ENCODE measurements at regions not wholly inside any gene's neighbourhood (a gene's known extent, or its start where the extent isn't known, plus 50 kb on each side); places are given as distances from the start of the nearest gene placed in this dataset.

- H3K4me1 Mint-ChIP-seq = no peaks in the 10 kb centered on the region
- H3K27ac ChIP-seq (ENCODE audit: low read length in 2 of 2) = no peak overlapping the region
- no peak for ATAC-seq (ENCODE audit: low read depth)
Measured at GRCh38 chr6:74199215-74199915, 503.4 kb downstream of the CD109 start.

GRCh38 chr6:74197310-74197709 is 501.3 kb downstream of the CD109 start:
- H3K27me3 ChIP-seq (replicated peaks in 1 of 4; ENCODE audit: control extremely low read depth in 1 of 4, control insufficient read depth in 3 of 4, insufficient read depth in 4 of 4, low read length in 3 of 4) = no peaks in the 10 kb centered on the region
- Mint-ChIP-seq H3K27me3 (no peaks in the 10 kb centered on the region), H3K4me3 (no peak overlapping the region), H3K9me3 (ENCODE audit: insufficient read depth) (no peaks in the 10 kb centered on the region), H3K27ac (no peak overlapping the region), H3K4me1 (no peaks in the 10 kb centered on the region)
- CTCF ChIA-PET = no interaction called here
- ATAC-seq (ENCODE audit: low read depth) = no peak
- DNase-seq = no peak
- no peaks in the 10 kb centered on the region for H3K4me1 ChIP-seq (ENCODE audit: control insufficient read depth in 2 of 2, insufficient read depth in 2 of 2, low read length in 2 of 2)
- peaks cover 0 to 5% (median 0%) of the 10 kb centered on the region in 3 donors for H3K9me3 ChIP-seq (ENCODE audit: control extremely low read depth in 1 of 3, control insufficient read depth in 2 of 3, insufficient read depth in 1 of 3, low read length in 2 of 3)
- H3K27ac ChIP-seq (ENCODE audit: low read length in 2 of 2) = no peak overlapping the region
- no peaks in the 10 kb centered on the region for H3K79me2 ChIP-seq (ENCODE audit: control insufficient read depth, insufficient read depth, low read length)
- intact Hi-C loops (cut with micrococcal nuclease) = no loop called here
- no peaks in the 10 kb centered on the region for H4K20me1 ChIP-seq (ENCODE audit: control insufficient read depth, insufficient read depth, low read length, poor library complexity, severe bottlenecking)
- H2AFZ ChIP-seq (ENCODE audit: insufficient read depth, low read depth, low read length, poor library complexity, severe bottlenecking) = no peak overlapping the region
- H3K4me3 ChIP-seq (ENCODE audit: control extremely low read depth in 1 of 5, extremely low read depth in 1 of 5, insufficient read depth in 1 of 5, low read depth in 2 of 5, low read length in 4 of 5) = no peak overlapping the region
- TF ChIP-seq EZH2 (IDR thresholded peaks at IDR 0.05; ENCODE audit: borderline replicate concordance, insufficient read depth, low read depth, low read length, poor library complexity, severe bottlenecking) (no peak), CTCF (IDR thresholded peaks at IDR 0.05) (no peak)
- H3K4me2 ChIP-seq (replicated peaks; ENCODE audit: low read depth, low read length, poor library complexity, severe bottlenecking) = no peak overlapping the region
- POLR2A ChIA-PET = no interaction called here
- H3K36me3 ChIP-seq (replicated peaks in 1 of 2; ENCODE audit: control extremely low read depth in 1 of 2, control insufficient read depth in 1 of 2, extremely low read depth in 1 of 2, insufficient read depth in 2 of 2, low read length in 1 of 2) = no peaks in the 10 kb centered on the region
- no peak overlapping the region for H3K9ac ChIP-seq (ENCODE audit: low read length)

More at GRCh38 chr6:74199215-74199915, 503.4 kb downstream of the CD109 start:
- Histone ChIP-seq H3K27me3 (replicated peaks in 1 of 4; ENCODE audit: control extremely low read depth in 1 of 4, control insufficient read depth in 3 of 4, insufficient read depth in 4 of 4, low read length in 3 of 4) (no peaks in the 10 kb centered on the region), H3K4me2 (replicated peaks; ENCODE audit: low read depth, low read length, poor library complexity, severe bottlenecking) (no peak overlapping the region), H2AFZ (ENCODE audit: insufficient read depth, low read depth, low read length, poor library complexity, severe bottlenecking) (no peak overlapping the region), H3K4me3 (ENCODE audit: control extremely low read depth in 1 of 5, extremely low read depth in 1 of 5, insufficient read depth in 1 of 5, low read depth in 2 of 5, low read length in 4 of 5) (no peak overlapping the region), H3K9ac (ENCODE audit: low read length) (no peak overlapping the region), H3K4me1 (ENCODE audit: control insufficient read depth in 2 of 2, insufficient read depth in 2 of 2, low read length in 2 of 2) (no peaks in the 10 kb centered on the region), H4K20me1 (ENCODE audit: control insufficient read depth, insufficient read depth, low read length, poor library complexity, severe bottlenecking) (no peaks in the 10 kb centered on the region), H3K36me3 (replicated peaks in 1 of 2; ENCODE audit: control extremely low read depth in 1 of 2, control insufficient read depth in 1 of 2, extremely low read depth in 1 of 2, insufficient read depth in 2 of 2, low read length in 1 of 2) (no peaks in the 10 kb centered on the region), H3K9me3 (ENCODE audit: control extremely low read depth in 1 of 3, control insufficient read depth in 2 of 3, insufficient read depth in 1 of 3, low read length in 2 of 3) (peaks cover 0 to 7% (median 0%) of the 10 kb centered on the region in 3 donors), H3K79me2 (ENCODE audit: control insufficient read depth, insufficient read depth, low read length) (no peaks in the 10 kb centered on the region)
- H3K27me3 Mint-ChIP-seq = no peaks in the 10 kb centered on the region
- no peak for DNase-seq
- no peak for TF ChIP-seq CTCF (IDR thresholded peaks at IDR 0.05)
- no peak for TF ChIP-seq EZH2 (IDR thresholded peaks at IDR 0.05; ENCODE audit: borderline replicate concordance, insufficient read depth, low read depth, low read length, poor library complexity, severe bottlenecking)
- ChIA-PET CTCF (no interaction called here), POLR2A (no interaction called here)
- 43% methylated on average over 1 of the region's 4 CpGs for WGBS (ENCODE audit: insufficient coverage)
- no peak overlapping the region for H3K27ac Mint-ChIP-seq
- intact Hi-C loops (cut with micrococcal nuclease) = no loop called here
- no peak overlapping the region for H3K4me3 Mint-ChIP-seq
- peaks cover 2% of the 10 kb centered on the region for H3K9me3 Mint-ChIP-seq (ENCODE audit: insufficient read depth)
